GM12873 (cell line): ENCODE measurements at regions not wholly inside any gene's neighbourhood (a gene's known extent, or its start where the extent isn't known, plus 50 kb on each side); places are given as distances from the start of the nearest gene placed in this dataset.

ENCODE experiments used
- TF ChIP-seq, protein P1 (sequence below): IDR thresholded peaks from 2 replicates; pipeline ENCODE4 v1.5.1; 2012; ENCODE audit warnings: low read depth, mild to moderate bottlenecking, moderate library complexity, low read length, control low read depth; ENCODE audit not compliant: insufficient read depth; ENCODE audit errors: missing control alignments

DNA sequence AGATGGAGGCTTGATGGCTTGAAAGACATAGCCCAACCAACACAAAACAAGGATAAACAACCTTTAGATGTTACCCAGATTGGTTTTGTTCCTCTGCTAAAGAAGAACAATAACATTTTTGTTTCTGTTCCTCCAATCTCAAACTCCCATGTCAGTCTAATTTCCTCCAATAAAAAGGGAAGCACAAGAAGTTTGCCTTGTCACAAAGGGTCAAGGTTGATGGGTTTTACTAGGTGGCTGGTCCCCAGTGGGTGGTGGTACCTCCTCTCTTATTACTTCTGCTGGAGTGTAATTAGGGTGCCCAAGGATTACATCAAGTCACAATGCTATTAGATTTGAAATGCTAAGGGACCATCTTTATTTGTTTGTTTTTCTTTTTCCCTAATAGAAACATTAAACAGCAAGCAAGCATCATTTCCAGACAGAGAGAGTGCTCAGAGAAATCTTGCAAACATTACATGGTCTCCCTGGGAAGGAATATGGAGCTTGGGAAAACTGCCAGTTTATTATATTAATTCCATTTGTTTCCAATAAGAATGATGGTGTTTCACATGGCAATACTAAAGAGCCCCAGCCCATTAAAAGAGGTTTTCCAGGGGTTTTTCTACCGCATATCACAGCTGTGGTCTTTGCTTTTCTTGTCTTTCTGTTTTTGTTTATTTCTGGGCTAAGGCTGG is 78.3 kb upstream of the AOAH start:
- TF ChIP-seq, protein P1, sequence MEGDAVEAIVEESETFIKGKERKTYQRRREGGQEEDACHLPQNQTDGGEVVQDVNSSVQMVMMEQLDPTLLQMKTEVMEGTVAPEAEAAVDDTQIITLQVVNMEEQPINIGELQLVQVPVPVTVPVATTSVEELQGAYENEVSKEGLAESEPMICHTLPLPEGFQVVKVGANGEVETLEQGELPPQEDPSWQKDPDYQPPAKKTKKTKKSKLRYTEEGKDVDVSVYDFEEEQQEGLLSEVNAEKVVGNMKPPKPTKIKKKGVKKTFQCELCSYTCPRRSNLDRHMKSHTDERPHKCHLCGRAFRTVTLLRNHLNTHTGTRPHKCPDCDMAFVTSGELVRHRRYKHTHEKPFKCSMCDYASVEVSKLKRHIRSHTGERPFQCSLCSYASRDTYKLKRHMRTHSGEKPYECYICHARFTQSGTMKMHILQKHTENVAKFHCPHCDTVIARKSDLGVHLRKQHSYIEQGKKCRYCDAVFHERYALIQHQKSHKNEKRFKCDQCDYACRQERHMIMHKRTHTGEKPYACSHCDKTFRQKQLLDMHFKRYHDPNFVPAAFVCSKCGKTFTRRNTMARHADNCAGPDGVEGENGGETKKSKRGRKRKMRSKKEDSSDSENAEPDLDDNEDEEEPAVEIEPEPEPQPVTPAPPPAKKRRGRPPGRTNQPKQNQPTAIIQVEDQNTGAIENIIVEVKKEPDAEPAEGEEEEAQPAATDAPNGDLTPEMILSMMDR: no peak

GRCh38 chr7:36796850-36797536 is 72.7 kb upstream of the AOAH start:
- TF ChIP-seq, protein P1: no peak

GRCh38 chr7:36795451-36796021 is 71.2 kb upstream of the AOAH start:
- TF ChIP-seq, protein P1: no peak

- TF ChIP-seq, protein P1: no peak
Observed at GRCh38 chr7:36794689-36795088, 70.4 kb upstream of the AOAH start.

DNA sequence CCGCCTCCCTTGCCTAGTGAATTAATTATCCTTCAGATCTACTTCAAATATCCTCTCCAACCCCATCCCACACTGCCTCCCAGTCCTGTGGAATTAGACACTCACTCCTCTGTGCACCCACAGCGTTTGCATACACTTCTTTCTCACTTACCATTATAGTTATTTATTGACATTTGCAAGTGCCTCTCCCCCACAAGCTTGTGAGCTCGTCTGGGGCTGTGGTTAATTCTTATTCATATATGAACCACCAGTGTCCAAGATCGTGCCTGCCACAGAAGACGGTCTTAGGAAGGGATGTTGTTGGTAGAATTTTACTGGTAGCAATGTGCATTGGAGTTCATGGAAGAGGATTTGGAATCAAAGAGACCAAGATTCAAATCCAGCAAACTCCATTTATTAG is 68.1 kb upstream of the AOAH start:
- TF ChIP-seq, protein P1: no peak

GRCh38 chr7:36790311-36790787 is 66.1 kb upstream of the AOAH start:
- TF ChIP-seq, protein P1: no peak

- TF ChIP-seq, protein P1: no peak
Observed at GRCh38 chr7:36788825-36789470, 64.7 kb upstream of the AOAH start.
